ENCODE measurements at regions not wholly inside any gene's neighbourhood (a gene's known extent, or its start where the extent isn't known, plus 50 kb on each side); places are given as distances from the start of the nearest gene placed in this dataset.
"Not testable (repeated sequence)": the region's sequence is repeated elsewhere in the genome, so short reads cannot be mapped to it uniquely, and the experiment has no call there.

DNA sequence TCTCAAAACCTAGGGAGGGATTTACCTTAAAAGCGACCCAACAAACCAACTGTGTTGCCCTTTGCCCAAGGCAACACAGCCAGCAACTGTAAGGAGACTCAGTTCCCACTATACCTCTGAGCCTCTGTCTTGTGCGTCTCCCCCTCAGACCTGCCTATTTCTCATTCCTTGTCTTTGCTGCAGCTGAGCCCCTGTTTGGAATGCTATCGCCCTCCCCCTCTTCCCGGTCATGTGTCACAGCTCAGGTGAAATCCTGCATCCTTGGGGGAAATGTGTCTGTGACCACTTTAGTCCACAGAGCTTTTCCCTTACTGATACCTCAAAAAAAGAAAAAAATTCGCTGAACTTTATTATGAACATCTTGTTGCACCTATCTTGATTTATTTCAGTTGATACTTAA, 52.0 kb upstream of the LRIG1 start:
- no peak for DNase-seq

DNA sequence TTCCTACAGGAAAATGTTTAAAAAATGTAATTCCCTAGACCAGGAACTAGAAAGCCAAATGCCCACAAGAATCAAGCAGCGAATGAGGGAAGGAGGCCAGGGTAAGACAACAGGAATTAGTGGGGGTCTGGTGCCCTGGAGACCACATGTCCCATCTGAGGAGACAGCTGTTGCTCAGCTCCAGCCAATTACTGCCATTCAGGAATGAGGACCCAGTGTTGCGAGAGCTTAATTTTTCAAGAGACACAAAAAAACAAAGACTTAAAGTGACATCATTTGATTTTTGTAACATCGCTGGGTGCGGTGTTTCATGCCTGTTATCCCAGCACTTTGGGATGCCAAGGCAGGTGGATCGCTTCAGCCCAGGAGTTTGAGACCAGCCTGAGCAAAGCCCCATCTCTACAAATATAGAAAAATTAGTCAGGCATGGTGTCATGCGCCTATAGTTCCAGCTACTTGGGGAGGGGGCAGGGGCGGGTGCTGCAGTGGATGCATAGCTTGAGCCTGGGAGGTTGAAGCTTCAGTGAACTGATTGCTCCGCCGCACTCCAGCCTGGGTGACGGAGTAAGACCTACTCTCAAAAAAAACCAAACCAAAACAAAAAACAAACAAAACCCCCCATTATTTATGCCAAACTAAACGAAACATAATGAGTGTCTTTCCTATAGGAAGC, 52.8 kb upstream of the LRIG1 start:
- no peak for DNase-seq

DNA sequence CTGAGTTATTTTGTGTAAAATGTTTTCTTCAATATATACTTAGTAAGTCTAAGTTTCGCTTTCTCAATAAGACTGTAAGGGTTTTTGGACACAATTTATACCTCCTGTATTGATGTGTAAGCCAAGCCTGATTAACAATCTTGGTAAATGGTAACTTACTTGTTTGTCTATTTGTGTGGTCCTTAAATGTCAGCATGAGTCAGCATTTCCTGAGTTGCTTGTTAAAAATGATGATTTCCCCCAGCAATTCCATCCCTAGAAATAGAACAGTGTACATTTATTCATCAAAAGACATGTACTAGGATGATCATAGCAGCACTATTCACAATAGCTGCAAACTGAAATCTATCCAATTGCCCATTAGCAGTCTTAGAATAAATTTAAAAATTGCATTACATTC, 53.4 kb upstream of the LRIG1 start:
- DNase-seq, result no peak

DNA sequence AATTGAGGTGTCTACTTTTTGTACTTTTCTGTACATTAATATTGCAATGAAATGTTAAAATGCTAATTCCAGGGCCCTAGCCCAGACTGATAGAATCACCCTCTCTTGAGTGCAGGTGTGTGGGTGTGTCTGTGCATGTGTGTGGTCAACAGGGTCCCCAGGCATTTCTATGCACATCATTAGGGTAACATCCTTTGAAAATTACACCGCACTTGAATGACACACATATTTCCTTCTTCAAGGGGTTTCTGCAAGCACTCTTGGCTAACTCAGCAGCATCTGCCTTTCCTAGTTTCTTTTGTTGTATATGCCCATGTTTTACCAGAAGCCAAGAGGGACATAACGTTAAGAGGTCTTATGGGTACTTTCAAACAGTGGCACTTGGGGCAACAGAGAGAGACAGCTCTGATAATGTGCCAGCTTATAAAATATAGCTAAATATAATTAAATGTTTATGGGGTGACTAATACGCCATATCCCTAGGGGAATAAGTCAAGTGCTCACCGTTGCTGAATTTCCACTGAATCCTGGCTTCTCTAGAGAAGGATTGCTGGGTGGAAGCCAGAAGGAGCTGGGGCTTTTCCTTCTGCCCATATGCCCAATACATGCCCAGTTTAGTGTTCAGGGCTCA, 54.5 kb upstream of the LRIG1 start:
- no peak for DNase-seq

DNA sequence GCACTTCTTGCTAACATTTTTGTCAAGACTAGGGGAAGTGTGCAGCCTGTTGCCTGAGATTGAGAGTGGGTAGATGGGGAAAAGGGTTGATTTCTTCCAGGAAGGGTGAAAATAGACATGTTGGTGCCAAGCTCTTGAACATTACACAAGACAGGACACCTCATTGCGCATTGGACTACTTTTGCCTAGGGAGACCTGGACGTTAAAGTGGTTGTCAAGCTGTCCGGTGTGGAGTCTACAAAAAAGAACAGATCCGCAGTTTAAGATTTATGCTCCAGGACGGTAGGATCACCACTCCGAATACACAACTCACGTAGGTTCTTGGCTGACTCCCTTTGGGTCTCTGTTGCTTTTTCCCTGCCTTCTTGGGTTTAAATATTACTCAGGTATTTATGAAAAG, 56.3 kb upstream of the LRIG1 start:
- no peak for DNase-seq

DNA sequence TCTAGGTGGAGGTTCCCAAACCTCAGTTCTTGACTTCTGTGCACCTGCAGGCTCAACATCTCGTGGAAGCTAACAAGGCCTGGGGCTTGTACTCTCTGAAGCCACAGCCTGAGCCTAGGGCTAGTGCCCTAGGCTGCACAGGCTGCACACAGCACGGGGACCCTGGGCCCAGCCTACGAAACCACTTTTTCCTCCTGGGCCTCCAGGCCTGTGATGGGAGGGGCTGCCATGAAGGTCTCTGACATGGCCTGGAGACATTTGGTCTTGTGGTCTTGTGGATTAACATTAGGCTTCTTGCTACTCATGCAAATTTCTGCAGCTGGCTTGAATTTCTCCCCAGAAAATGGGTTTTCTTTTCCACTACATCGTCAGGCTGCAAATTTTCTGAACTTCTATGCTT, 59.1 kb upstream of the LRIG1 start:
- DNase-seq, result not testable (repeated sequence)

- no peak for DNase-seq
Measured at GRCh38 chr3:66561367-66561766, 60.5 kb upstream of the LRIG1 start.

GRCh38 chr3:66565301-66565700, 64.5 kb upstream of the LRIG1 start:
- no peak for DNase-seq

DNA sequence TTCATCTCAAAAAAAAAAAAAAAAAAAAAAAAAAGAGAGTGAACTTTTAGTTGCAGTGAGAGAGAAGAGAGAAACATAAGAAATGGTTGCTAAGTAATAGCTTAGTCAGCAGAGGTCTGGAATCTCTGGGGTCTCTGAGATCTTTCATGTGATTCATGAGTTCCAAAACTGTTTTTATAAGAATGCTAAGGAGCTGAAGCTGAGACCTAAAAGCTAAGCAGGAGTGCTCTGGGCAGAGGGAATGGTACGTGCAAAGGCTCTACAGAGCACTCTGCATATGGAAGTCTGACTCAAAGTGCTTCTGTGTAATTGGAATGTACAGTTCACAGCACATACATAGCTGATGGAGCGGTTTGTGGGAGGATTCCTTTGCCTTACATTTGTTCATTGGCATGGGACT, 66.3 kb upstream of the LRIG1 start:
- DNase-seq, result no peak

DNA sequence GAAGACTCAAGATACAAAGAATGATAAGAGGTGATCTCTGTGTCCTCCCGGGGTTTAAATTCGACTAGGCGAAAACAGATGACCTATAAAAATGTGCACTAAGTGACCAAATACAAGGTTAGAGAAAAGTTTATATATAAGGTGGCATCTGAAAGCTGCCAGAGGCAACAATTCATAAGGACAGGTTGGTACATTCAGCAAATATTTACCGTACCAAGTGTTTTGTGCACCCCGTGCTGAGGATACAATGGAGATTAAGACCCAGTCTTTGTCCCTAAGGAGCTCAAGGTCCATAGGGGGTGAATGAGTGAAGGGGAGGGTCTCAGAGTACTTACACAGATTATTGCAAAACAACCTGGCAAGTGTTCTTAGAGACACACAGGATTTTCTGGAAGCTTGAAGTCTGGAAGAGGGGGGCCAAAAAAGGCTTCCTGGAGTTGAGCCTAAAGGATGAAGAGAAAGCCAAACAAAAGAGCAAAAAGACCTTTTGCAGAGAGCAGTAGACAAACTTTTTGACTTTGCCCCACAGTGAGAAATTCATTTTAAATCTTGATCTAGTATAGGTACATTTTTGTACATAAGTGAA, 71.4 kb upstream of the LRIG1 start:
- no peak for DNase-seq

DNA sequence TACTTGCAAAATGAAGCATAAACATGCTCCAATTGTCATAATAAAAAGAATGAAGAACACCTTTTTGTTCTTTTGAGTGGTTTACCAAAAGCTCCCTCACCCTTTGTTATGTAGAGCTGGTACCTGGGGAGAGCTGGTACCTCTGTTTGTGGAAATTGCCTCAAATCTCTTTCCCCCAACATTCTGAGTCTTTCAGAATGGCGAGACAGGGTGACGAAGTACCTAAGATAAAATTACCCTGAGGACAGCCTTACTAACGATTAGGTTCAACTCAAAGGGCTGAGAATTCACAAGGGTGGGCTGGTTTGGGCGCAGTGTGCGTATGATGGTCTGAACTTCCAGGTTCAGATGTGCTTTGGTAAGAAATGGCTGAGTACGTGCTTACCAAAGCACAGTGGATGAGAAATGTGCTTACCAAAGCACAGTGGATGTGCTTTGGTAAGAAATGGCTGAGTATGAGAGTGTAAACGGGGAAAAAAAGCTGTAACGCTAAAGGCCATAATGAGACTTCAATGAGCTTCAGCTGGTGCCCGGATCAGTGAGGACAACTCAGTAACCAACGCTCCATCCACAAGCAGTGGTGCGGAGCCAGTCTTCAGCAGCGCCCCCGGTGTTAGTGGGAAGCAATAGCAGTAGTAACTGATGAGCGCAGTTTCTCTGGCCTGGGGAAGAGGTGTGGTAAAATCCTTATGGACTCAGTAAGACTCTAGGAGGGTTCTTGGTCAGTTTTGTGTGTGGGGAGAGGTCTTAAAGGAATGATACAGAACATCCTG, 72.3 kb upstream of the LRIG1 start:
- DNase-seq, result no peak

- no peak for DNase-seq
Measured at GRCh38 chr3:66574091-66574490, 73.3 kb upstream of the LRIG1 start.

GRCh38 chr3:66577426-66578203, 76.8 kb upstream of the LRIG1 start:
- no peak for DNase-seq

DNA sequence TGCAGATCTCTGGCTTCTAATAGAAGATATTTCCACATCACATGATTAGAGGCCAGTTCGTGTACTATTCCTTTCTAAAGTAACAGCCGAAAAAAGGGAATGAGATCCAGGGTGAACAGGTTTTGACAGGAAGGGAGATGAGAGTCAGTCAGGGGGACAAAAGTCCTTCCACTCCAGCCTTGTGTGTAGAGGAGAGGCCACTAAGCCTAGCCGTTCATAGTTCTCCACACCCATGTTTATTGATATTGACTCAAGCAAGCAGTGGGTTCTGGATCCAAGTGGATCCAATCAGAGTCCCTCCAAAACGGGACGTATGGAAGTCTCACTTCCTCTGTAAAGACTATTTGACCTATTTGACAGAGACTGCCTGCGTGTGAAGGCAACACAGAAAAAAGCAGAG, 80.4 kb upstream of the LRIG1 start:
- DNase-seq, result no peak

DNA sequence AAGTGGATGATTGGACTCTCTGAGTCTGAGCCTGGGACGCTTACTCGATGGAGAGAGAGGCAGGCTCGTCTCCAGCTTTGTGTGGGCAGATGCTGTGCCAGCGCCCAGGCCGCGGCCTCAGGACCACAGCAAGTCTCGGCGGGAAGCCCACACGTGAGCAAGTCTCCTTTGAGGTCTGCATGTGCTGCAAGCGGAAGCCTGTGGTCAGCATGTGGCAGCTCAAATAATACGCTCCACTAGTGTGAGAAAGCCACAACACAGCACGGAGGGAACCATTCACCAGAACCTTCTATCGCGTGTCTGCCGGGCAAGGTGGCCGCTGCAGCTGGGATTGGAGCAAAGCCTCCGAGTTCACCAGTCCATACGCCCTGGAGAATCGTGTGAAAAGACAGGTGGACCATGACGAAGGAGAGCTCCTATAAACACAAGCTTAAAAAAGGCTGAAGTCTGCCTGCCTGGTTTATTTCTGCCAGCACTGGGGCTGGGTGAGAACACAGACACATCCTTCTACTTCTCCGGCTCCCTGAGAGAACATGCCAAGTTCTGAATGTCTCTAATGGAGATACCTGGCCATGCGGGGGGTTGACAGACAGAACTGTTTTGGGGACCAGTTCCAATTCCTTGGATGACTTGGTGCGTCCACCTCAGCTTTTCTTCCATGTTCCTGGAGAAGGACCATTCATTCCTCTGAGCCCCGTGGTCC, 82.0 kb upstream of the LRIG1 start:
- no peak for DNase-seq

DNA sequence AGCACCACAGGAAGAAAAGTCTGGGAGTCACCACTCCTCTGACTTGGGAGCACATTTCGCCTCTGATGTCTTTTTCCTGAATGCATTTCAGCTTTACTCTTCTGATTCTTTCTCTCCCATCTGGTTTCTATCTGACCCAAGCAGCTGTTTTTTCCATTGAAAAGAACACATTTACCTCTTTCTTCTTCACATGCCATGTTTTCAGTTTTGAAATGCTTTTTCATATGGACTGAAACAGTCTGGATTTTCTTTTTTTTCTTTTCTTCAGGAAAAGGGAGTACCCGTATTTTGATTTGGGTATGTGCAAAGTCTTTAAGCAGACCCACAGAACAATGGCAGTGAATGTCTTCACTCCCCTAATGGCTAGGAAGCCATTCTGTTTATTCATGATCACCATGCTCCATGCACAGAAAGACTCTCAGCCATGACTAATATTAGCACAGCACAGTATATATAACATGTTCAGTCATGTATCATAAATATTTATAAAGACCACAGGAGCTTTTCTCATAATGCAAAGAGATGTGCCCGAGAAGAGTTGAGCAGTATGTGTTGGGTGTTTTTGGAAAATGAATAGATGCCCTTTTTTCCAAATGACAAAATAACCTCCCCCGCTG, 82.7 kb upstream of the LRIG1 start:
- no peak for DNase-seq

- DNase-seq, result no peak
Measured at GRCh38 chr3:66585520-66586095, 84.8 kb upstream of the LRIG1 start.

- DNase-seq, result no peak
Measured at GRCh38 chr3:66586853-66587252, 86.0 kb upstream of the LRIG1 start.

DNA sequence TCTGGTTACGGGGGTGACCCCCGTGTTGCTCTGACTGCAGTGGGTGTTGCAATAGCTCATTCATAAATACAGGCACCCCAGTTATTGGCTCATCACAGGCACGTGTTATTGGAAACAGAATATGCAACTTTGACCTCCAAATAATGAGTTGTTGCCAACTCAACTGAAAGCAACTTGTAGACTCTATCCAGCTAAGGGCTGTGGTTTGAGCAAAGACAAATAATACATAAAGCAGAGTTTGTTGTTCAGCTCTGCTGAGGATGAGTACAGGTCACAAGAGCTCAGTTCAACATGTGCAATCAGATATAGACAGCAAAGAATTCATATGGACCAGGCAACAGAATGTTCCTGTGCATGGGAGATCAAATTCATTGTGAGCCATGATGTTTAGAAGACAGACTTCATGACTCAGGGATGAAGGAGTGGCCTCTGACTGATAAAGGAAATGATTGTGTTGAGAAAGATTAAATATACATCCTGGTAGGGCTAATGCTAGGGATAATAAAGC, 87.6 kb upstream of the LRIG1 start:
- DNase-seq, result no peak

DNA sequence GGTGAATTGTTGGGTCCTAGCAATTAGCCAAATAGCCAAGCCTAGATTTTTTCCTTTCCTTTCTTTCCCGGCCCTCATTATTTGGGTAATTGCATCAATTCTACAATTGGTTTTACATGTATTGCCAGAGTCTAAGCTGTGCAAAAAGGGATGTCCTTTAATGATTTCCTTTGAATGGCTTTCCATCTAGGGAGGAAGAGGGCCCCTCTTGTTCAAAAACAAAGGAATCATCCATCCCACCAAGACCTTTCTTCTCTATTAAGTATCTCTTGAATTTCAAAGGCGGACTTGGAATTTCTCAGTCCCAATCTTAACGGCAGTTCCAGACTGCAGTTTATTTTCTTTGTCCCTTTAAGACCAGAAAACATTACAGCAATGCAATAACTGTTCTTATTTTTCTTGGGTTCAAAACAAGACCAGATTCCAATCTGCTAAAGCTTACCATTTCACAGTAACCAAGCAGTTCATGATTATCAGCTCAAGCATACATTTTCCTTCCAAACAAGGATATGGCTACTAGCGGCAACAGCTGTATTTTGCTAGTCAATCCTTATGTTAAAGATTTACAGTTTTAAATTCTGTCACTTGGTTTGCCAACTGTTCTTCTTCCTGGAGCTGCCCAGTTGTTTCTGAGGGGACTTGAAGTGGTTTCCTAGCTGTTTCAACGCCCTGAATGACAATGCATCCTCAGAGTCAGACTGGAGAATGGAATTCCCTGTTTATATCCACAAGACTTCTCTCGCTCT, 91.4 kb upstream of the LRIG1 start:
- no peak for DNase-seq

Measured in NCI-H748 treated with DMSO at 0.1 percent for 48 hours (cell line).